ENCODE measurements at regions not wholly inside any gene's neighbourhood (a gene's known extent, or its start where the extent isn't known, plus 50 kb on each side); places are given as distances from the start of the nearest gene placed in this dataset.

GRCh38 chr6:164436976-164437375, 872.4 kb downstream of the C6orf118 start:
- no peak for DNase-seq

- no peak for DNase-seq
Measured at GRCh38 chr6:164427728-164428402, 881.5 kb downstream of the C6orf118 start.

DNA sequence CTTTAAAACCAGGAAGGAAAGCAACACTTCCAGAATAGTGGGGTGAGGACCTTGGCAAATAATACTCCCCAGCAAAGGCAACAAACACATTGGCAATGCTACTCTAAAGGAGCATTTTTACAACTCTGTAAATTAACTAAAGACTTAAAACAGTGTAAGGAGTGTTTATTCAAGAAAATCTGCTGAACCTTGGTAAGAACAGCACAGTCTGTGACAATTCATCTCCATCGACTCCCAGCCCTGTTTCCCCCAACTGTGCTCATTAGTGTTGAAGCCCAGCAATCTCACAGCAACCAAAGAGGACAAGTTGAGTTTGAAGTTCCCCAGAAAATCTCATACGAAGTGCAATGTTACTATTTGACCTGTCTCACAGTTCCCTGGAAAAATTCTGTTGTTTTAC, 884.9 kb downstream of the C6orf118 start:
- DNase-seq: no peak

DNA sequence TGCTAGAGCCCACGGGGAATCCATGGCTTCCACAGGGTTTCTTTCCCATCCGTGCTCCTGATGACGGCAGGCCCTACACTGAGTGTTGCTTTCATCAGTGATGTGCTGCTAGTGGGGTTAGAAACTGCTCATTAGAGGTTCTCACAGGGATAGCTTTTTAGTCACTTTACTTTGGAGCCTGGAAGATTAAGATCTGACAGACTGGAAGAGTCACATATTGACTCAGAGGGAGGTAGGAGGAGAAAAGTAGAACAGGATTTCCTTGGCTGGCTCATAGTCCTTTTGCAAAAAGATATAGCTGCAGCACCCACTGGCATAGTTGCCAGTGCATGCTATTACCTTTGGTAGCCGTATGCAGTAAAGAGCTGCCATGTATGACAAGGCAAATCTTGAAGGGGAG, 890.3 kb downstream of the C6orf118 start:
- DNase-seq: no peak

GRCh38 chr6:164418262-164418588, 891.2 kb downstream of the C6orf118 start:
- DNase-seq: no peak

DNA sequence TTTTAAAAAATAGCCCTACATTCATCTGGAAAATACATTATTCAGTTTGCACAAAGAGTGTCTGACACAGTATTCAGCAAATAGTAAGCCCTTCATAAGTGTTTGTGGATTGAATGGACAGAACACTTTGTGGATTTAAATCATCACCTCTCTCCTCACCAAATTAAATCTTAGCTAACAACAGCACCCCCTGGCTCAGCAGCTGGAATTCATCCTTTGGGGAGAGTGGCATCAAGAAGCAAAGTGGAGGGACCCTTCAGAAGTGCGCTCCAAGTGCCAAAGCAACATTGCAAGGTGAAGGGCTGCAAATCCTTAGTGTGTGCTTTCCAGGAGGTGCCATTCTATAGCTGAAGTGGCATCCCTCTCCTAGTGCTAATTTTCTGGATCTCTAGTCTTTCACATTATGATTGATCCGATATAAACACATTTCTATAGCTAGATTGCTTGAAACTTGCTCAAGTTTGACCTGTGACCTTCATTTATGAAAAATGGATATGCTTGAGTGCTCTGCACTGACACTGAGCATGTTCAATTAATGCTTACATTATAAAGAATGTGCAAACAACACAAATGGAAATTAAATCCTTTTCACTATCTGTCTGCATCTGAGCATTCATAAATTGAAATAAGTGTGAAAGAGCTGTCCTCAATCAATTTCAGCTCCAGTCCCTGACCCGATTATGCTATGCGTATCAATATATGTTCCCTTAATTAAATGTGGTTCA, 891.7 kb downstream of the C6orf118 start:
- no peak for DNase-seq

DNA sequence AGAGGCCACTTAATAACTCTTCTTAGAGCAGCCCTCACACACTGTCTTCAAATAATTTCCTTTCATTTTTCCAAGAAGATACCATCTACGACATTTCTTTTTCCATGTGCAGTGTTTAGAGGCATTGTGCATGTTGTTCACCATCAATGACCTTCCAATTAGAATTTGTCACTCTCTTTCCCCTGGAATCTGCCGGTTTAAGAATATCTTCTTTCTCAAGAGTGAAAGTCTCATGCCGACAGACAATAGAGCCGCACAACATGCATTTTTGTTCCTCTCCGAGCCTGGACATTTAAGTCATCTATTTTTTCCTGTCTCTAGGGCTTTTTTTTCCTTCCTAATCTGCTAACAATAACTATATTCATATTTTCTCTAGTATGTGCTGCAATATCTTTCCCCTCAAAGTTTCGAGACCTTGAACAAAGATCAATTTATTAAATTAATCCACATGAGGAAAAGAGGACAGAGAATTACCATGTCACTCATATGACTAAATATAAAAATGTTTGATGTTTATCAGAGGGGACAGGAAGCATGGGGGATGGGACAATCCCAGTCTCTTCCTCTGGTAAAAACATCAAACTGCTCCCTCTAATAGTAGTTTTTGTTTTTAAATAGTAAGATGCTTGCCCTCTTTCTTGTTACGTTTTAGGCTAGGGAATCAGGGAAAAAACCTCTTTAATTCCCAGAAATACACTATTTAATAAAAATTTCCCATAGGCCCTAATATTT, 893.4 kb downstream of the C6orf118 start:
- no peak for DNase-seq

- no peak for DNase-seq
Measured at GRCh38 chr6:164414695-164415094, 894.7 kb downstream of the C6orf118 start.

- no peak for DNase-seq
Measured at GRCh38 chr6:164412566-164412965, 896.8 kb downstream of the C6orf118 start.

GRCh38 chr6:164410017-164410416, 899.4 kb downstream of the C6orf118 start:
- no peak for DNase-seq

DNA sequence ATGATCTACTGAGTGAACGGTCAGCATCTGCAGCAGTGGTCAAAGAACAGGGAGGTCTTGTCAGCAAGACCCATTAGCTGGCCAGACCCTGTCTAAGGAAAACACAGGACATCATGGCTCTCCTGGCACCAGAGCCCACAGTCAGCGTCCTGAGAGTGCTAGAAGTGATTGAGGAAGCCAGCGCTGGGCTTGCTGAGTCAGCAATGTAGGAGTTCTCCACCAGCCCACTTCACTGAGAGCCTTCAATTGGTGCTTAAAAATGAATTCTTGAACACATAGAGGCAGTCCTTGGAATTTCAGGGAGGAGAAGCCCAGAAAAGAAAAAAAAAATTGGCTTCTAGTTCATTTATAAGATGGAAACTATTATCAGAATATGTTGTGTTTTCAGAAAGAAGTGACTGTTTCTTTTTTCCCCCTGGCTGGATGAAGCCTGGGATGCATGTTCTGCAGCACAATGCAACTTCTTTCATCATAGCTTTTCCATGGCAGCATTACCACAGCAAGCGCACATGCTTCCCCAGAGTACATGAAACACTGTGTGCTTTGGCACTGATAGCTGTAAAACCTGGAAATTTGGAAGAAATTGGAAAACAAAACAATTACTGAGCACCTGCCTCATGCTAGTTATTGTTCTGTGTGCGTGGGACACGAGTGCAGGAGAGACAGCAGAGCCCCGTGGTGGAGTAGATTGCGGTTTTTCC, 899.9 kb downstream of the C6orf118 start:
- no peak for DNase-seq

- no peak for DNase-seq
Measured at GRCh38 chr6:164408868-164409267, 900.5 kb downstream of the C6orf118 start.

DNA sequence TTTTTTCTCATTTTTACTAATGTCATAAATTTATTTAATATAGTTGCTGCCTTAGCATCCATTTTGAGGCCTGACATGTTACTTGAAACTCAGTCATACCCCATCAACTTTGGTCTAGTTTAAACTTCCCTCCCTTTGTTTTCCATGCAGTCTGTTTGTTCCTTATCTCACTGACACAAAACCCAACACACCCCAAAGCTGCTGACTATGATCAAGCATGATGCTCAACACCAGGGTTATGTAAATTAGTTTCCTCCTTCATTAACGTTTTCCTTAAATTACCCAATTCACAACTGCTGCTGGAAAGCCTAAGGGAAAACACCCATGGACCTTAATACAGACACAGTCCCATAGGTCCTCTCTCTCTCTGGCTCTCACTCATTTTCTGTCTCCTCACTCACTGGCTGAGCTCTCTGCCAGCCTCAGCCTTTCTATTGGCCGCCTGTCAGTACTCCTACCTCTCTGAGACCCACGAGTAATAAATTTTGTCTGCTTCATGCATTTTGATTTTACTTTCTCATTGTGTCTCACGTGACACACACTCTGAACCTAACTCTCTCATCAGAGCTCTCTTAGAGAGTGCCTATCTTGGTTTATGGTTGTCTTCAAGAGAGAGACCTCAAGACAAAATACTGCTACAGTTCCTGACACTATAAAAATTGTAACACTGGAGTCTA, 904.5 kb downstream of the C6orf118 start:
- DNase-seq: no peak

DNA sequence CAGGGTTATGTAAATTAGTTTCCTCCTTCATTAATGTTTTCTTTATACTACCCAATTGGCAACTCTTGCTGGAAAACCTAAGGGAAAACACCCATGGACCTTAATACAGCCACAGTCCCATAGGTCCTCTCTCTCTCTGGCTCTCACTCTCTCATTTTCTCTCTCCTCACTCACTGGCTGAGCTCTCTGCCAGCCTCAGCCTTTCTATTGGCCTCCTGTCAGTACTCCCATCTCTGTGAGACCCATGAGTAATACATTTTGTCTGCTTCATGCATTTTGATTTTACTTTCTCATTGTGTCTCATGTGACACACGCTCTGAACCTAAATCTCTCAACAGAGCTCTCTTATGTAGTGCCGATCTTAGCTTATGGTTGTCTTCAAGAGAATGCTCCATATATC, 907.5 kb downstream of the C6orf118 start:
- no peak for DNase-seq

DNA sequence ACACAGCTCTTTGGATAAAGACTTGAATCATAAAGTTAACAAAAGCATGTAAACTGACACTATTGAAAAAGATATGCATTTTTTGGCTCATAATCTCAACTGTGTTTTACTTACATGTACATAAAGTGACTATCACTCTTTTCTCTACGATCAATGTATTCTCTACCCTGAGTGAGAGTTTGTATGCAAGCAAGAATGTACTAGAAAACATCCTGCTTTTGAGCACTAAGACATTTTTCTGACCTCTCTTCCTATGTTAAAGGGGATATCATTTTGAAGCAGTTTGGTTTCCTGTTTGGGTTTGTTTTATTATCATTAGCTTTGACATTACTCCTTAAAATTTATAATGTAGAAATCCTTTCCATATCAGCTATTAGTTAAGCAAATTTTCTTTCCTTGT, 910.8 kb downstream of the C6orf118 start:
- DNase-seq: no peak

- no peak for DNase-seq
Measured at GRCh38 chr6:164396071-164397047, 913.0 kb downstream of the C6orf118 start.

- DNase-seq: no peak
Measured at GRCh38 chr6:164379795-164380194, 929.6 kb downstream of the C6orf118 start.

DNA sequence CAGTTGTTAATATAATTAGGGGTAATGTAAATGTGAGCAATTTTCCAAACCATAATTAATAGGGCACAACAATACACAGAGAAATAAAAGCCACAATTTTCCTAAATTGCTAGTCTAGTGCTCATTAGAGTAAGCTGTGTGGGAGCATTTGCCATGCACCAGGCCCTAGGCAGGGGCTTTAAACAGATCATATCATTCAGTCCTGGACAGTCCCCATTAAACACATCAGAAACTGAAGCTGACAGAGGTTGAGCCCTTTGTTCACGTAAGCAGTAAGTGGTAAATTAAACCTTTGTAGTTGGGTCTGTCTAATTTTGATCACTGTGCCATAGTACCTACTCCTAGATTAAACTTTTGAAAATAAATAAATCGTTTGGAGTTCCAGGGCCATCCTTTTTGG, 931.1 kb downstream of the C6orf118 start:
- no peak for DNase-seq

DNA sequence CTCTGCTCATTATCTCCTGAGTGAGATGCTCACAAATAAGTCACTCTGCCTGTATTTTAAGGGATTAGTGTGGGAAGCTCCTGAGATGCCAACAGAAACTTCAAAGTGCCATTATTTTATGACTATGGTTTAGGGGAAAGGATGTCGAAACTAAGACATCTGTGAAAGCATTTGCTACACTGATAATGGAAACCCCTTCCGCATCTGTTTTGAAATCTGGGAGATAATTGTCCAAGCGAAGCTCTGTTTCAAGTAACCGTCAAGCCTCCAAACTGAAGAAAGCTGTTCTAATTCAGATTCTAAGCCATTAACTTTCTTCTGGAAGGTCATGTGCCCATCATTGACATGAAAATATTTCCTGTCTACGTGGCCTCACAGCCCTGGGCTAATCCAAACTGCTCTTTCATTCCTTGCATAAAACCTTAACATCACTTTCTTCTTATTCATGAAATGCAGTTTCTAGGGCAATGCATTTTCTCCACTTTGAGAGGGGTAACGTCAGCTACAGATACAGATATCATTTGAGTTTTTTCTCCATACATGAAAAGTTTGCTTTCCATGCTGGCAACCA, 932.0 kb downstream of the C6orf118 start:
- DNase-seq: no peak

DNA sequence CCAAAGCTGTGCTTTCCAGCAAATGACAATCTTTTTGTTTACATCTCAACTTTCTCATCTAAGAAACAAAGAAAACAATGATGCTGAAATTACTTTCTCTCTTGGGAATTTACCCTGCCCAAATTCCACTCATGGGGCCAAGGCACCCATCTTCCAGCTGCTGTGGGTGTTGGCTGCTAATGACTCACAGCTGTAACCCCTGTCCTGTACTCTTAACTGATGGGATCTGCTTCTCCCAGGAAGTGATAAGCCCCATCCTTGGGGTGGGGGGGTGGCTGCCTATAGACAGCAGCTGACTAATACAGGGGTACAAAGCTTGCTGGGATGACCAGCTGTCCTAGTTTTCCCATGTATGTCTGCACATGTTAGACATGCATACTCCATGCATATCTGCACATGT, 938.6 kb downstream of the C6orf118 start:
- no peak for DNase-seq

DNA sequence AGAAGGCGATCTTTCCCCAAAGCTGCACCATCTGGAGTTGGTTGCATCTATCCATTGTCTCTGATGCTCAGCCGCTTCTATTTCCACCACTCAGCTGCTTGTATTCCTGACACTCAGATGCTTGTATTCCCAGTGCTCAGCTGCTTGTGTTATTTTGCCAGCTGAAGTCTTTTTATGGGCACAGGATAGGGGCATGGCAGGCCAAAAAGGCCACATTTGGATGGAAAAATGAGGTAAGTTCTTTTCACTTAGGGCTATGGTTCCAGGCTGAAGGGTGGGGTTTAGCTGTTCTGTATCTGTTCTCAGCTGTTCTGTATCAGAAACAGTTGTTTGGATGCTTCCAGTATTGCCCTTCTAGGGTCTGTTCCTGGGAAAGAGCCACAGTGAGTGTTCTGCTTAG, 944.9 kb downstream of the QKI start:
- DNase-seq: no peak
